HEK293 (cell line): ENCODE measurements at regions not wholly inside any gene's neighbourhood (a gene's known extent, or its start where the extent isn't known, plus 50 kb on each side); places are given as distances from the start of the nearest gene placed in this dataset.

Experiments
- CTCF ChIA-PET: fragments of 350-600 bp; formaldehyde crosslinking; extraction: SDS; loops from one replicate; lab custom pipeline; 2021; ENCODE audit warnings: antibody characterized with exemption; lab: Yijun Ruan, JAX
- POLR2A ChIA-PET: fragments of 300-600 bp; formaldehyde crosslinking; extraction: SDS; loops from one replicate; lab custom pipeline; 2020; ENCODE audit warnings: antibody characterized with exemption, inconsistent platforms; lab: Yijun Ruan, JAX
- H3K27ac ChIP-seq: fragments of 200-500 bp; sonication (Bioruptor generic); 2 replicates; pipeline ENCODE4 v1.5.1; 2014; ENCODE audit warnings: low read depth, low read length, control low read depth, inconsistent platforms; ENCODE audit errors: extremely low read depth
- H3K36me3 ChIP-seq, 2 experiments: fragments of 200-500 bp in 1 of 2; sonication (Bioruptor generic) in 1 of 2; 1 replicate in 1 of 2; 2 replicates in 1 of 2; pipeline ENCODE4 v1.5.1; 2014 to 2017; ENCODE audit warnings: inconsistent platforms in 2 of 2, low read length in 2 of 2; ENCODE audit not compliant: control insufficient read depth in 2 of 2, insufficient read depth in 1 of 2
- H3K4me1 ChIP-seq: fragments of 200-500 bp; sonication (Bioruptor generic); 2 replicates; pipeline ENCODE4 v1.5.1; 2014; ENCODE audit warnings: mild to moderate bottlenecking, low read length, inconsistent platforms; ENCODE audit not compliant: control insufficient read depth, insufficient read depth
- H3K4me3 ChIP-seq: 2 replicates; pipeline ENCODE4 v1.5.1; 2011; ENCODE audit warnings: low read depth, mild to moderate bottlenecking, control low read depth, low read length, moderate library complexity
- H3K9me3 ChIP-seq: fragments of 200-500 bp; sonication (Bioruptor generic); 2 replicates; pipeline ENCODE4 v1.5.1; 2014; ENCODE audit warnings: low read depth, low read length, inconsistent platforms; ENCODE audit not compliant: control insufficient read depth, insufficient read depth
- AEBP2 ChIP-seq: fragments of 450-650 bp; formaldehyde crosslinking; IDR thresholded peaks from 2 replicates; pipeline ENCODE4 v1.5.1; 2016; ENCODE audit warnings: missing biosample characterization, missing genetic modification characterization, borderline replicate concordance
- ELK4 ChIP-seq: IDR thresholded peaks from 2 replicates; pipeline ENCODE4 v1.6.1; 2011; ENCODE audit warnings: mild to moderate bottlenecking, low read depth, low read length, borderline replicate concordance
- MEIS1 ChIP-seq: sonication (generic); formaldehyde crosslinking; IDR thresholded peaks from 2 replicates; pipeline ENCODE4 v1.8.1; 2022; ENCODE audit warnings: missing genetic modification reagents, mild to moderate bottlenecking, borderline replicate concordance
- PRDM2 ChIP-seq: fragments of 450-650 bp; formaldehyde crosslinking; IDR thresholded peaks from 2 replicates; pipeline ENCODE4 v1.5.1; 2016; ENCODE audit warnings: missing biosample characterization, missing genetic modification characterization, borderline replicate concordance
- SALL2 ChIP-seq: fragments of 450-650 bp; formaldehyde crosslinking; IDR thresholded peaks from 2 replicates; pipeline ENCODE4 v1.5.0; 2017; ENCODE audit warnings: missing biosample characterization, mild to moderate bottlenecking, missing genetic modification characterization, borderline replicate concordance
- SP3 ChIP-seq: fragments of 450-650 bp; formaldehyde crosslinking; IDR thresholded peaks from 2 replicates; pipeline ENCODE4 v1.5.1; 2016; ENCODE audit warnings: missing biosample characterization, missing genetic modification characterization
- WT1 ChIP-seq: fragments of 450-650 bp; formaldehyde crosslinking; IDR thresholded peaks from 2 replicates; pipeline ENCODE4 v1.5.1; 2016; ENCODE audit warnings: missing biosample characterization, missing genetic modification characterization
- ZNF239 ChIP-seq: fragments of 450-650 bp; formaldehyde crosslinking; IDR thresholded peaks from 2 replicates; pipeline ENCODE4 v1.5.1; 2016; ENCODE audit warnings: missing biosample characterization, missing genetic modification characterization
- ZNF302 ChIP-seq: fragments of 450-650 bp; formaldehyde crosslinking; IDR thresholded peaks from 2 replicates; pipeline ENCODE4 v1.5.1; 2016; ENCODE audit warnings: missing biosample characterization, missing genetic modification characterization, low read depth
- ZNF354C ChIP-seq: fragments of 450-650 bp; formaldehyde crosslinking; IDR thresholded peaks from 2 replicates; pipeline ENCODE4 v1.5.1; 2016; ENCODE audit warnings: missing biosample characterization, missing genetic modification characterization, low read depth, borderline replicate concordance
- ZNF501 ChIP-seq: fragments of 450-650 bp; formaldehyde crosslinking; IDR thresholded peaks from 2 replicates; pipeline ENCODE4 v1.5.1; 2016; ENCODE audit warnings: missing biosample characterization, missing genetic modification characterization
- ZNF530 ChIP-seq: fragments of 450-650 bp; formaldehyde crosslinking; IDR thresholded peaks from 2 replicates; pipeline ENCODE4 v1.5.1; 2016; ENCODE audit warnings: low read depth, missing biosample characterization, missing genetic modification characterization
- ZNF544 ChIP-seq: fragments of 450-650 bp; formaldehyde crosslinking; IDR thresholded peaks from 2 replicates; pipeline ENCODE4 v1.5.0; 2017; ENCODE audit warnings: missing biosample characterization, missing genetic modification characterization
- ZNF571 ChIP-seq: fragments of 450-650 bp; formaldehyde crosslinking; IDR thresholded peaks from 2 replicates; pipeline ENCODE4 v1.5.0; 2017; ENCODE audit warnings: missing biosample characterization, missing genetic modification characterization
- ZNF660 ChIP-seq: fragments of 450-650 bp; IDR thresholded peaks from 2 replicates; pipeline ENCODE4 v1.5.1; 2018; ENCODE audit warnings: missing biosample characterization, mild to moderate bottlenecking, missing genetic modification characterization
- ZNF677 ChIP-seq: fragments of 450-650 bp; IDR thresholded peaks from 2 replicates; pipeline ENCODE4 v1.5.0; 2018; ENCODE audit warnings: missing biosample characterization, mild to moderate bottlenecking, missing genetic modification characterization, moderate library complexity
- ZNF707 ChIP-seq: fragments of 450-650 bp; formaldehyde crosslinking; IDR thresholded peaks from 2 replicates; pipeline ENCODE4 v1.5.1; 2016; ENCODE audit warnings: missing biosample characterization, missing genetic modification characterization
- ZNF791 ChIP-seq: fragments of 450-650 bp; formaldehyde crosslinking; IDR thresholded peaks from 2 replicates; pipeline ENCODE4 v1.5.1; 2016; ENCODE audit warnings: missing biosample characterization, missing genetic modification characterization
- ZNF843 ChIP-seq: fragments of 450-650 bp; formaldehyde crosslinking; IDR thresholded peaks from 2 replicates; pipeline ENCODE4 v1.5.1; 2016; ENCODE audit warnings: missing biosample characterization, missing genetic modification characterization
- ZSCAN18 ChIP-seq: fragments of 450-650 bp; formaldehyde crosslinking; IDR thresholded peaks from 2 replicates; pipeline ENCODE4 v1.5.1; 2016; ENCODE audit warnings: missing biosample characterization, missing genetic modification characterization

- TF ChIP-seq ZNF571: no peak
- TF ChIP-seq ZNF843: no peak
- no peak for TF ChIP-seq ZNF791 (tag by site-specific recombination)
- no peak for TF ChIP-seq ZNF660 (tag by site-specific recombination)
- TF ChIP-seq ZNF530 (tag by site-specific recombination): no peak
- no peak for TF ChIP-seq ZNF501 (tag by site-specific recombination)
- TF ChIP-seq PRDM2 (tag by site-specific recombination): no peak
- no peak for TF ChIP-seq ELK4
- TF ChIP-seq ZNF239 (tag by site-specific recombination): no peak
- no peak for TF ChIP-seq AEBP2 (tag by site-specific recombination)
- no peak for TF ChIP-seq WT1 (tag by site-specific recombination)
- no peak for TF ChIP-seq ZNF707 (tag by site-specific recombination)
- no peak for TF ChIP-seq ZNF544 (tag by site-specific recombination)
- TF ChIP-seq ZNF354C (tag by site-specific recombination): no peak
- no peak for TF ChIP-seq SALL2 (tag by site-specific recombination)
- no peak for TF ChIP-seq ZNF302 (tag by site-specific recombination)
- TF ChIP-seq MEIS1 (CRISPR knock-in tag): no peak
- POLR2A ChIA-PET: no interaction called here
Measured at GRCh38 chr4:45897946-45898585, 225.8 kb downstream of the GABRG1 start.

GRCh38 chr4:45883421-45883820 is 240.4 kb downstream of the GABRG1 start:
- ChIA-PET CTCF (no interaction called here), POLR2A (no interaction called here)
- Histone ChIP-seq H3K4me3 (no peak overlapping the region), H3K4me1 (no peaks in the 10 kb centered on the region), H3K9me3 (no peaks in the 10 kb centered on the region), H3K36me3 (no peaks in the 10 kb centered on the region), H3K27ac (no peak overlapping the region)
- TF ChIP-seq ZNF677 (tag by site-specific recombination) (no peak), SP3 (no peak), ZSCAN18 (tag by site-specific recombination) (no peak)

More at GRCh38 chr4:45897946-45898585, 225.8 kb downstream of the GABRG1 start:
- H3K4me3 ChIP-seq: no peak overlapping the region
- H3K36me3 ChIP-seq: no peaks in the 10 kb centered on the region
- H3K4me1 ChIP-seq: no peaks in the 10 kb centered on the region
- H3K27ac ChIP-seq: no peak overlapping the region
- no peaks in the 10 kb centered on the region for H3K9me3 ChIP-seq
- CTCF ChIA-PET: no interaction called here
